ENCODE measurements at regions not wholly inside any gene's neighbourhood (a gene's known extent, or its start where the extent isn't known, plus 50 kb on each side); places are given as distances from the start of the nearest gene placed in this dataset.

DNA sequence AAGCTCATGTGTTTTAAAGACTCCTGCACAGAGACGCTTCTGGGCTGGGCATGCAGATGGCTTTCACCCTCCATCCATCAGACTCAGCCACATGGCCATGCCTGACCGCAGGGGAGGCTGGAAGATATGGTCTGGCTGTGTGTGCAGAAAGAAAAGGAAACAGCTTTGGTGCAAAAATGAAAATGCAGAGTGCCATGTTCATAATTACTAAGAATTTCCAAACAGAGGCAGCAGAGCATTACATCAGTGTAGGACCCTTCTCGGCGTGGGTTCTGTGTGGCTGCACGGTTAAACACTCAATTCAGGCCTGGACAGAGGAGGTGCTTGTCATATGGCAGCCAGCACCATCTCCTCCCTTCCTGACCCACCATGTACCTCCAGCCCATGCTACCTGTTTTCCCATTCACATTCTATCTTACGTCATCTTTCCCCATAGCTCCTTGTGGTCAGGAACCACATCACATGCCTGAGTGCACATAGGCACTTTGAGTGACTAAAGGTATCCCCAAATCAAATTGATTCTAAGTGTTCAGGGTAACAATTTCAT is 200.3 kb upstream of the ID2 start:
- DNase-seq, result peak; percentile 29

DNA sequence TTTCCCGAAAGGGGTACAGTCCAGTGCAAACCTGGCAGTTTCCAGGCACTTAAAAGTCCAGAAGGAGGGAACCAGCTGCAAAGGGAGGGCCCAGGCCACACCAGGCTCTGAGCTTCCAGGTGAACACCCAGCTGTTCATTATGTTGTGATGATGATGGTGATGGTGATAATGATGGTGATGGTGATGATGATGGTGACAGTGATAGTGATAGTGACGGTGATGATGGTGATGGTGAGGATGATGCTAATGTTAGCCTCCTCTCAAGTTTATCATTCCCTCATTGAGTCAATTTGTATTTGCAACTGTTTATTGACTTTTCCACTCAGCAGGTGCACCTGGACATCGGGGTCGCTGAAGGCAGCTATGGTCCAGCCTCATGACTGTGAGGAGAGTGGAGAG is 199.4 kb upstream of the ID2 start:
- DNase-seq, result no peak

DNA sequence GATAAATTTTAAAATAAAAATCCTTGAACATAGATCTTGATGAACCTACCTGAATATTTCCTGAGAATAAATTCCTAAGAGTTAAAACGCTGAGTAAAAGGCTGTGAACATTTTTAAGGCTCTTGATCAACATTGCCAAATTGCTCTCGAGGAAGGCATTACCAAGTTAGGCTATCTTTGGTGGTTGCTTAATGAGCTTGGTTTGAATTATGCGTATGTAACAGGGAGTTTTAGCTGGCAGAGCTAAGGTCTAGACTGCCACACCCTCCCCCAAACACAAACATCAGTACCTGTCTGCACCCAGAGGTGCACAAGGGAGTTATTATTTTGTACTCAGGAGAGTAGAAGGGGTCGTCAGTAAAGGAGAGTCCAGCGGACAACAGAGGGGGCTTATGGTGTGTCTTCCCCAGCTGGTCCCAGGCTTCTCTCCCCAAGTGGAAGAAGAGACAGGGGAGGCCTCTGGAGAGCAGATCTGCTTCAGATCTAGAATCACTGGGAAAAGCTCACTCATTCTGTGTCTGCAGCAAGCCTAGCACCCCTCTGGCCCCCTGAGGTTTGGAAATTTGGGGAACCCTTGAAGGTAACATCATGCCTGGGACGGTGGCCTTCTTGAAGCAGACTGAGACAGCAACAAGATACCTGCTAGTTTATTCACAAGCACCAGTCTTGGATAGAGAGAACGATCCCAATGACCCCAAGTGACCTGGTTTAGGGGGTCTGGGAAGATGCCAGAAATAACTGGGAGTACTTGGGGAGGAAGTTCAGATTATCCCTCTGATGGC is 197.2 kb upstream of the ID2 start:
- DNase-seq, result peak; percentile 35

DNA sequence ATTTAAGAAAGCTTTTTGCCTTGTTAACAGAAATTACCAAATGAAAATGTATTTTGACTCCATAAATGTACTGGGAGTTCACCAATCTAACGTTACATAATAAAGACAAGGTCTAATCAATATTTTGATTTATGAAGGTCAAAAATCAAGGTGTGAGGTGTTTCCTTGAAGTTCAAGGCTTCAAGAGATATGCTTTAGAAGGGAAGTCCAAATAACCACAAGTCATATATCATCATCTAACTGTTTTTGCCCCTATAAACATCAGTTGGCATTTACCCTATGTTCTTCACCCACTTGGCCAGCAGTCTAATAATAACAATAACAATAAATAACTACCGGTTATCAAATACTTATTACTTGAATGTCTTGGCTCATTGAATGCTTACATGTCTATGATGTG is 196.1 kb upstream of the ID2 start:
- DNase-seq, result no peak

DNA sequence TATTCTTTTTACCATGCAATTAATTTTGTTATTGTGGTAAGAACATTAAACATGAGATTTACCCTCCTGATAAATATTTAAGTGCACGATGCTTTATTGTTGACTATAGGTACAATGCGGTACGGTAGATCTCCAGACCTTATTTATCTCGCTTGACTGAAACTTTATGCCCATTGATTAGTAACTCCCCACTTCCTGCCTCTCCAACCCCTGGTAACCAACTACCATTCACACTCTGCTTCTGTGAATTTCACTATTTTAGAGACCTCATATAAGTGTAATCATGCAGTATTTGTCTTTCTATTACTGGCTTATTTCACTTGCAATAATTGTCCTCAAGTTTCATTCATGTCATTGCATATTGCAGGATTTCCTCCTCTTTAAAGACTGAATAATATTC is 195.7 kb upstream of the ID2 start:
- DNase-seq, result peak; percentile 41

DNA sequence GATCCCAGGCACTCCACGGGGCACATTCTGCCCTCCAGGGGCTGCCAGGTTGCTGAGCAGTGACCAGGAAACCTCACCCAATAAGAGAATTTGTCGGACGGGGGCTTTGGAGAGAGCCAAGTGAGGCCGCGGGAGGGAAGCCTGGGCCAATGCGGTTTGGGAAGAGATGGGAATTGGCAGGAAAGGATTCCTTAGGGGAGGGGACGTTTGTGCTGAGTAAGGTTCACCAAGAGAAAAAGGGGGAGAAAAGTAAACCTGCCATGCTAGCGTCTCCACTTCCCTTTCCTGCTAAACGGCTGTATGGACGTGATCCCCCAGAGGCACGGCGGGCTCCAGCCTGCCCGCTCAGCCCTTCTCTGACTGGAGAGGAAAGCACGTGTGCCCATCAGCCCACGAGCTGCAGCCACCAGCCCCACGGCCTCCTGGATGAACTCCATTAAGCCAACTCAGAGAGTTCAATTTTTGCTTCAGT is 194.4 kb upstream of the ID2 start:
- no peak for DNase-seq

DNA sequence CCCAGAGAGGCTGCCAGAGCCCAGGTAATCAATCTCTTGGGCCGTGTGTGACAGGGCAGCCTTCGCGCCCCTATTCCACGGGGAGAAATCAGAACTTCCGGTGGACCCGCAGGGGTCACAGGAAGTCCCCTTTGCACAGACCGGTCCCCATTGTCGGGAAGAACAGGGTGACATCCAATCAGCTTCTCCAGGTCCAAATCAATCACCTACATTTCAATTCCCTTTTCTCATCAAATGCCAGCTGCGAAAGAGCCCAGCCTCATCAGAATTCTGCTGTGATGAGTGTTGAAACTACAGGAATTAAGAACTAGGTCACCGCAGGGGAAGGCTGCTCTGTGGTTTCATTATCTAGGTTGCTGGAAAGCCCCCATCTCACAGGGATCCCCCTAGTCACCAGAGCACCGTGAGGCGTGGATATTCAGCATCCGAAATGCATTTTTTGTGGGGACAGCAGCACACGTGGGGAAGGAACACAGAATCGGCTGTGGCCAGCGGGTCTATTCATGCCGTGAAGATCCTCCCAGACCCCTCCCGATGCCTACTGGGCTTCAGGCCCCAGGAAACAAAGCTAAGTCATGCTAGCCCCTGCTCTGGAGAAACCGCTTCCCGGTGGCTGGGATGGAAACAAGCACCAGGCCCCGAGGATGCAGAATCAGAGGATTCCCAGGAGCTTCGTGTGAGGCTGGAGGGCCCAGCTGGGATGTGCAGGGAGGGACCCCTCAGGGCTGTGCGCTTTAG is 193.7 kb upstream of the ID2 start:
- DNase-seq, result peak; percentile 87

DNA sequence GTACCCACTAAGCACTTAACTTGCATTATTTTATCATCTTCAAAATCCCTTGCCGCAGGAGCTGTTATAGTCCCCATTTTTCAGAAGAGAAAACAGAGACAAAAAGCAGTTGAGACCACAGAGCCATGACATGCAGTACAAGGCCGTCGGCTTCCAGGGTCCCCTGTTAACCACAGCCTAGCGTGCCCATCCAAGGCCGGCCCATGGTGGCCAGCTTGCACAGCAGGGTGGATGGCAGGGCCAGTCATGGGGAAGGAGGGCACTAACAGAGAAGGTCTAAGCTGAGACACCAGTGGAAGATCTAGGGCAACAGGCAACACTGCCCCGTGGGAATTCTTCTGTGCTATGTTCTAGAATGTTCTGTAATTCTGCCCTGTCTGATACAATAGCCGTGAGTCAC is 192.6 kb upstream of the ID2 start:
- DNase-seq, result no peak

DNA sequence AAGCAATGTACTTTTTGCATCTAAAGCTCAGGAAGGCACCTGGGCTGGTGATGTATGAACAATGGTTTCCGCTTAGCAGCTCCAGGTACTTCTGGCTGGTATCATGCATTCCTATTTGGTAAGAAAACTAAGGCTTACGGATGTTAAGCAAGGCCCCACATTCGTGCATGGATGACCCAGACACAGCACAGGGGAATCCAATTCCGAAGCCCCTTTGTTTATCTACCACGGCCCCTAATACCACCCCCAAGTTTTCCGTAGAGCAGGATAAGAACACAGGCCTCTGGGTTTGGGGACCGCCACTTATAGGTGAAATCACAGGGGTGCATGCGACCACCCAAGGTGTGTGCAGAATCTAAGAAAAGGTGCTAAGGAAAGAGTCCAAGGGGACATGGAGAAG is 192.1 kb upstream of the ID2 start:
- no peak for DNase-seq

DNA sequence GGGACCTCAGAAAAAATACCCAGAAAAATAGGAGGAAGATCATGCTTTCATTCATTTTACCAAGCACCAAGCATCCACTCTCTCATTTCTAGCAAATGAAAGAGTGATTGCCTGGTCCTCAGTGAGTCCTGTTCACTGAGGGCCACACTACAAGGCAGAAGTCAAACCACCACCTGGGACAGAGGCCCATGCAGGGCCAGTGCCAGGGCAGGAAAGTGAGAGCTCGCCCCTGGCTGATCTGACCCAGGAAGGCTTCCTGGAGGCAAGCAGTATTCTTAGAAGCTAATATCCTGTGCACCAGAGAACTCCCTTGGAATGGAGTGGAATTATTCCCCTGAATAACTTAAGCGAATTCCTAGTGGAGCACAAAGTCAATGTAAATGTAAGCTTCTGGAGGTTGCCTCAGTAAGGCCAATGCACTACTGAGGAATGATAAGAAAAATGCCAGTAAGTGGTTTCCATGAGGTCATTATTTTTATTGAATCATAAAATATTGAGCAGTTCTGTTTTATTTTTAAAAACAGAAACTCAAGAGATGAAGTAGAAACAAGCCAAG is 191.6 kb upstream of the ID2 start:
- DNase-seq, result no peak

DNA sequence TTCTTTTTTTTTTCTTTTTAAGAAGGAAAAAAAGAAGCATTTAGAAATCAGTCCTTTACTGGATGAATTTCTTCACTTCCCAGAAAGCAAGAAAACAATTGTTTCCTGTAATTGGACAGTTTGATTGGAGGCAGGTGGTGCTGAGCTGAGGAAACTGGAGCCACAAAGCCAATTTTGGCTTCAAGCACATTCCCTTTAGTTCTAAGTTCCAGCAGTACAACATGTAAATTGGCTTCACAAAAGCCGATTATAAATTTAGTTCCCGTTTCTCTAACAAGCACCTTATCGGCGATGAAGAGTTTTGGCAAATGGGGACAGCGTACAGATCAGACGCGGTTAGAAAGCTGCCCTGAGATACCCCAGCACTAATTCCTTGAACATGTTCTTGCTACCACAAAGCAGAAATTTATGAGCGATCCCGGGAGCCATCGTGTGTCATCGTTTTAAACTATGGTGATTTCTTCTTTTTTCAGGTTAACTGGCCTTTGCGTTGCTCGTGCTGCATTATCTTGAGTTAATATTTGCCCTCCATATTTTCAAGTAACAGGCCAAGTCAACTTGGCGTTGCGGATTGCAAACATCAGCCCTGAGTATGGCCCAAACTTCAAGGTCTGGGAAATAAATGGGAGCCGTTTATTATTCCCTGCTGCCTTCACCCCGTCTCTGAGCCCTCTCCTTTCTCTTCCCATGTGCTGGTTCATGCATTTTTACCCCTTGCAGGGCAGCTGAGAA is 190.4 kb upstream of the ID2 start:
- DNase-seq, result no peak

DNA sequence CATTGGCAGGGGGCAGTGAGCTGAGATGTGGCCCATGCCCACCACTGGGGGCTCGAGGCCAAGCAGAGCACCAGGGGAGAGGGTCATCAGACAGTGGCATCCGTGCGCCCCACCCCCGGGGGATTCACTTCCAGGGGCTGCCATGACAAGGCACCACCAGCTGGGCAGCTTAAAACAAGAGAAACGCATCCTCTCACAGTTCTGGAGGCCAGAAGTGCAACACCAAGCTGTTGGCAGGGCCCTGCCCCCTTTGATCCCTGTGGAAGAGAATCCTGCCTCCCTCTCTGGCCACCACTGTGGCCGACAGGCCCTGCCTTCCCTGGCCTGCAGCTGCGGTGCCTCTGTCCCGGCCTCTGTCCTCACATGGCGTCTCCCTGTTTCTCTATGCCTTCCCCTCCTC is 187.7 kb upstream of the ID2 start:
- no peak for DNase-seq

DNA sequence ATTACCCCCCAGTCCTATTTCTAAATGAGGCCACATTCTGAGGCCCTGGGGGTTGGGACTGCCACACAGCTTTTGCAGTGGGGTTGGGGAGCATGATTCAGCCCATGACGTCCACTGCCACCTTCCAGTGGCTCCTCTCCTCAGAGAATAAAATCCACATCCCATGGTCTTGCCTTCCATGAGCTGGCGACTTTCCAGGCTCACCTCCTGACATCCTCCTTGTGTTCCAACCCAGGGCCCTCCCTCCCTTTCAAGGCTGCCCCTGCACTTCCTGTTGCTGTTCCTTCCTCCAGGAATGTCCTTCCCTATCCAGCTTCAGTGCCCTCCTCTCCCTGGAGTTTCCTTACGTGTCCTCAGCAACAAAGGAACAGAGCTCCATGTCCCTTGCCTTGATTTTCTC is 187.3 kb upstream of the ID2 start:
- no peak for DNase-seq

DNA sequence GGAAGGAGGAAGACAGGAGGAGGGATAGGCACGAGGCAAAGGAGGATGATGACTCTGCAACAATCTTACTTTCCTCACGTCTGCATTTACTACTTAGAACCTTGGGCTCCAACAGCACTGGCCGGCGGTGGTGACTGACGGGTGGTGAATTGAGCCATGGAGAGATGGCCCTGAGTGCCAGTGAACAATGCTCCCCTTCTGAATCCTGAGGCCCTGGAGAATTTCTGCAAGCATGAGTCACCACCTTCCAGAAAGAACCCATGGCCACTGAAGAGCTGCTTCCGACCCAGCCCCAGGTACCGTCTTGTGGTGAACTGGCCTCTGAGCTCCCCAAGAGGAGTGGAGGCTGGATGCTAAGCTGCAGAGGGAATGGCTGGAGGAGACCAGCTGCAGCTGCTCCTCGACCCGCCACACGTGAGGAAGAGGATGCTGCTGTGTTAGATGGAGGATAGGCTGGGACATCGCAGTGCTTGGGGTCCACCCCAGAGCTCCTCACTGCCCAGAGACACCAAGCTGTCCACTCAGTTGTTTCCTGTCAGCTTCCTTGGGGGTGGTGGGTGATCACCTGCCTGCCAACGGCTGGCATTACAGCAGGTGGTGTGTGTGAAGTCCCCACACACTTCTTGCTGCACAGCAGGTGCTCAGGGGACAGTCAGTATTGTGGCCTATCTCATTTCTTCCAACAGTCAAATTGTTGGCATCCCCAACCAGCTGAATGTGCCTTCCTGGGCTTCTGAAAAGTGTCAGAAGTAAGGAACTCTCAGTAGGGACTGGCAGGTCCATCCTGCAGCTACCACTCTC is 186.5 kb upstream of the ID2 start:
- DNase-seq, result no peak

DNA sequence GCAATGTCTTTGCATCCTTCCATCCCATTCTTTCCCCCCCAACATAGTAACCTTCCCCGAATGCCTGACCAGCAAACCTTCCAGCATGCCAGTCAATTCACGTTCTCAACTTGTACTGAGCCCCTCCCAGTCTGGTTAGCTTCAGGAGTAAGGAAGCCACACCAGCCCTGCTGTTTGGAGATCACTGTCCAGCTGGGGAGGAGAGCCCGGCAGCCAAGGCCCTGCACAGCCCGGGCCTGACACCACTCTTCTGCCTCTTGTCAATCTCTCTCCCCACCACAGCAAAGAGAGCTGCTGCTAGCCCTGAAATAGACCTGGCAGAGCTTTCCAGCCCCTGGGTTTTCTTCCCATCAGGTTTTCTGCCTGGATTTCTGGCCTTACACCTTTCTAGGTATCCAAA is 185.8 kb upstream of the ID2 start:
- DNase-seq, result no peak

DNA sequence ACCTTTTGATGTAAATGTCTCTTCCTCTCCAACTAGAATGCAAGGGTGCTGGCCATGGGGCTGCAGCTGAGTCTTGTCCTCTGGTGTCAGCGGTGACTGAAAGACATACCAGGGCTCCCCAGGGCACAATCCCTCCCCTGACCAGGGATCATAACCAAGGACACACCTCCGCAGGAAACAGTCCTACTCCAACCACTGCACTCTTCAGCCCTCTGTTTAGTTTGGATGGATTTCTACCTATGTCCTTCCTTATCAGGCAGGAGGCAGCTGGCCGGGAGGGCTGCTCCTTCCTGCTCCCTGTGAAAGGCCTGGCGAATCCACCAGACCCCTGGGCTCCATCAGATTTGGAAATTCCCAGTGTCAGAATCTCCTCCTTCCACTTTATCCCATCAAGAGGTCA is 185.2 kb upstream of the ID2 start:
- DNase-seq, result no peak

DNA sequence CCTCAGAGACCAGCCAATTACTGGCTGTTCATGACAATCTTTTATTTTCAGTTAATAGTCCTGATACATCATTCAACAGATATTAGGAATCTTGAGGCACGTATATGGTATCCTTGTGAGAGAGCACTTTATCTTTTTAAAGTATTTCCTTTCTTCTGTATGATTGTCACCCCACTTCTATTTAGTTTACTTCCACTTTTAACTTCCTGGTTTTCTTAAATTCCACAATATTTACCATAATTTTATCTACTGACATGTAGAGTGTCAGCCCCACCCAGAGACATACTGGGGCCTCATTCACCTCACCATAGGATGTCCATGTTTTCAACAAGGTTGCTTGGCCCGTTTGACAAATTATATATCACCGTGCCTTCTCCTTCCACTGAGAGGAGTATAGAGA is 182.9 kb upstream of the ID2 start:
- no peak for DNase-seq

DNA sequence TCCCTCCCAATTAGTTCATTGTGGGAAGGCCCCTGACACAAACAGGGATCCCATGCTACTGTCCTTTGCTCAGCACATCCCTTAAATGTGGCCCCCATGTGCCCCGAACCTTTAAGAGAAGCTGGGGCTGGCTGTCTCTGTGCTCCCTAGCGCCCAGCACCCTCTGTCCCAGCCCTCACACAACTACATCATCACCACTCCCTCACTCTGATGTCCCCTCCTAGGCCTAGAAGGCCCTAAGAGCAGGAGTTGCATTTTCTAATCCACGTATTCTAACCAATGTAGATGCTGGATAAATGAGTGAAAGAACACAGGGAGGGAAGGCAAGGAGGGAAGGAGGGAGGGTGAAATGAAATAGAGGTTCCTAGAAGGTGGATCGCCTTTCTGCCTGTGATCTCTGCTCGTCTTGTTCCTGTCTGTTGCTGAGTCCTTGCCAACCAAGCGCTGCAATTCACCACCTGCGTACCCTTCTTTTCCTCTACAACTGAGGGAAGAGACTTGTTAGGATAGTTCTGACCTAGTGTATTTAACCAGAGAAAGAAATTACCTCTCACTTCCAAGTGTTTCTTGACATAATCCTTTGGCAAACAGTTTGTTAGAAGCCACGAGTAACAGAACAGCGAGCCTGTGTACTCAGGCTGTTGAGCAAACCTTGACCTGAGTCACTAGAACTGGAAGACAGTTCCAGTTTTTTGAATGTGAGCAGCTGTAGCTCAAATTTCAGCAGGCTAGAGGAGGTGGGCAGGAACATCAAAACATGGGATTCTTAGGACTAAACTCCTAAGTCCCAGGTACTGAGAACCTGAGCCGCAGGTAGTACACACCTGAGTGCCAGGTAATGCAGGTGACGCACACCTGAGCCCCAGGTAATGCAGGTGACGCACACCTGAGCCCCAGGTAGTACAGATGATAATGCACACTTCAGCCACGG is 181.5 kb upstream of the ID2 start:
- DNase-seq, result no peak

DNA sequence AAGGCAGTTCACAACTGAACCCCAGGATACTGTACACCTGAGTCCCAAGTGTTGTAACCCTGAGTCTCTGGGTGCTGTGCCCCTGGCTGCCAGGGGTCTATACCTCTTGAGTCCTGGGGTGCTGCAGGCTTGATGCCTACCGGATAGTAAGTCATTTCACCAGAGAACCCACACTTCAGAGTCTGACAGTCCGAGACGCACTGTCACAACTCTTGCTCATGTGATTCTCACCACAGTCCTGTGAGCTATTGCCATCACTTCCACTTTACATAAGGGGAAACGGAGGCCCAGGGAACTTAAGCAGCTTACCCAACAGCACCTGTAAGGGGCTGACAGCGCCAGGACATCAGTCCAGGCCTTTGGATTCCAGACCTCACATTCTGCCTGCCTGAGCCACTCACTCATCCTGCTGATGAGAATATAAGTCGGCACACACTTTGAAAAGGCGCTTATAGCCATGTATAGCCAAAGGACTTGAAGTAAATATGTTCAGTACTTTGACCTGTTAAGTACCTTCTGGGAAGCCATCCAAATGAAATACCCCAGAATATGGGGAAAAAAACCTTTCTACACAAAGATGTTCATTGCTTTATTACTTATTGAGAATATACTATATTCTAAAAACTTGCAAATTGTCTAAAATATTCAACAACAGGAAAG is 180.7 kb upstream of the ID2 start:
- no peak for DNase-seq

DNA sequence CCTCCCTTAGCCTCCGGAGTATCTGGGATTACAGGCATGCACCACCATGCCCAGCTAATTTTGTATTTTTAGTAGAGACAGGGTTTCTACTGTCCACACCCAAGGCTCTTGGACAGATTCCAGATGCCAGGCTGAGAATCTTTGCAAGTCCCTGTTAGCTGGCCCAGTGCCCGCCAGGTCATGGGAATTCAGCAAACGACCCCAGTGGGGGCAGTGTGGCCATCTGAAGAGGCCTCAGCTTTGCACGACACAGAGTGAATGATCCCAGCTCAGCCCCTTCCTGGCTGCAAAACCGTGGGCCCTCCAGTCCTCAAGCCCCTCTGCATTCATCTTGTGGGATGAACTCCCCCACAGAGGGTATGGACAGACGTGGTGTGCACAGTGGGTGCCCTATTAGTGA is 179.5 kb upstream of the ID2 start:
- no peak for DNase-seq

Data from CD4-positive, alpha-beta T cell treated with Interleukin-10 for 1 hour (primary cell).